BJ (cell line): ENCODE measurements at regions not wholly inside any gene's neighbourhood (a gene's known extent, or its start where the extent isn't known, plus 50 kb on each side); places are given as distances from the start of the nearest gene placed in this dataset.

Experiments
- CTCF ChIA-PET: fragments of 350-600 bp; formaldehyde crosslinking; extraction: SDS; loops from one replicate; lab custom pipeline; 2021; ENCODE audit warnings: antibody characterized with exemption, inconsistent platforms; lab: Yijun Ruan, JAX
- POLR2A ChIA-PET: fragments of 300-600 bp; sonication (Branson Sonifier 250); formaldehyde crosslinking; extraction: SDS; loops from one replicate; lab custom pipeline; 2021; ENCODE audit warnings: antibody characterized with exemption; lab: Charles Lee
- DNase-seq: peaks from one replicate; pipeline ENCODE4 v3.0.0-alpha.2; 2011; ENCODE audit warnings: low read depth
- H3K27me3 ChIP-seq: 2 replicates; pipeline ENCODE4 v1.6.0; 2011; ENCODE audit warnings: low read length; ENCODE audit not compliant: control insufficient read depth, insufficient read depth
- H3K36me3 ChIP-seq: 2 replicates; pipeline ENCODE4 v1.5.1; 2011; ENCODE audit warnings: low read length; ENCODE audit not compliant: control insufficient read depth, insufficient read depth
- H3K4me3 ChIP-seq: 2 replicates; pipeline ENCODE4 v1.5.1; 2011; ENCODE audit warnings: low read depth, mild to moderate bottlenecking, control low read depth, low read length
- CTCF ChIP-seq: IDR thresholded peaks from 2 replicates; pipeline ENCODE4 v1.5.1; 2011; ENCODE audit warnings: low read depth, mild to moderate bottlenecking, control low read depth, inconsistent platforms, low read length, moderate library complexity; ENCODE audit not compliant: insufficient read depth

DNA sequence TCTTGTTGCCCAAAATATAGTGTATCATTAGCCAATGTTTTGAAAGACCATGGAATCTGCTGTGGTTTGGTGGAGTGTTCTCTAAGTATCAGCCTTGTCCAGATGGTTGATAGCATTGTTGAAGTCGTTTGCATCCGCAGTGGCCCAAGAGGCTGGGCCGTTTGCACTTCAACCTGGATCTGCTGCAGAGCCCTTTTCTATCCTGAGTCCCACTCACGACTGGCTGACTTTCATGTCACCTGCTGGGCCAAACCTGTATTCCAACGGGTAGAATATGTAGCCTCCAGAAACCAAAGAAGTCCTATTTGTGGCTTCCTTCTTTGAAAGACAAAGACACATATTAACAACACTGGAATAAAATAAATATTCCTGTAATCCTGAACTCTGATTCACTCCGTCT, 1154.1 kb downstream of the RPIA start:
- H3K36me3 ChIP-seq = no peaks in the 10 kb centered on the region
- ChIA-PET POLR2A (no interaction called here), CTCF (no interaction called here)
- no peak for TF ChIP-seq CTCF
- no peak overlapping the region for H3K4me3 ChIP-seq
- no peaks in the 10 kb centered on the region for H3K27me3 ChIP-seq
- DNase-seq = no peak

DNA sequence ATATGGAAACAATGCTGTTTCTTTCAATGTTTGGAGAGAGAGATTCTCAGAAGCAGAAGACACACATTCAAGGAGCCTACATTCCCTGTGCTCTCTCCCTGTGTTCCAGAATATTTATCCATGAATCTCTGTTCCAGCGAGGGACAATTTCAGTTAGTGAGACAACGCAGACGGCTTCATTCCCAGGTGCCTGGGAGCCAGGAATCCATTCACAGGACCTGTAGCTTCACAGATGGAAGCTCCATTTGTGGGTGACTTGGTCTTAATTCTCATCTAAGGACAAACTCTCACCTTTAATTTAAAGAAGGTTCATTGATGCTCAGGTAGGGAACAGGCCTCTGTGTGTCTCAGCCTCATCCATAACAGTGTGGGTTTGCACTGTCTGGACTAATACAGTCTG, 1156.6 kb downstream of the RPIA start:
- H3K4me3 ChIP-seq = no peak overlapping the region
- no peak for DNase-seq
- POLR2A ChIA-PET = no interaction called here
- no peak for TF ChIP-seq CTCF
- CTCF ChIA-PET = no interaction called here
- H3K27me3 ChIP-seq = no peaks in the 10 kb centered on the region
- H3K36me3 ChIP-seq = no peaks in the 10 kb centered on the region

- no peak overlapping the region for H3K4me3 ChIP-seq
- POLR2A ChIA-PET = no interaction called here
- CTCF ChIA-PET = no interaction called here
- DNase-seq = no peak
- H3K36me3 ChIP-seq = no peaks in the 10 kb centered on the region
- no peak for TF ChIP-seq CTCF
- no peaks in the 10 kb centered on the region for H3K27me3 ChIP-seq
Measured at GRCh38 chr2:89848763-89849368, 1157.4 kb downstream of the RPIA start.

DNA sequence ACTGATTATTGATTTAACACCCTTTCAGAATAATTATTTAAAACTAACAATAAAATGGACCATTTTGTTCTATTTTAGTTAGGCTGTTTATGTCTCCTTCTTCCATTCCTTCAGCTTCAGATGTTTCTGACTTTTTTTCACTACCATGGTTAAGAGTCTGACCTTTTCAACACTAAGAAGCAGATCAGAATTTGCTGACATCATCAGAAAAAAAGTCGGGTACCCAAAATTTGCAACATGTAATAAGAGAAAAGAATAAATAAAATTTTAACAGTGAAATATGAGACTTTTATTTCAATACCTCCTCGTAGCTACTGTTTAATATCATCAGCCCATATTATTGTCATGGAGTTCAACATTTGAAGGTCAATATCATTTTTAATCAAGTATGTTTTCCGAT, 1158.3 kb downstream of the RPIA start:
- no peak overlapping the region for H3K4me3 ChIP-seq
- POLR2A ChIA-PET = no interaction called here
- no peaks in the 10 kb centered on the region for H3K36me3 ChIP-seq
- no peak for TF ChIP-seq CTCF
- CTCF ChIA-PET = interaction anchor here (0.6 kb wide), 1 partner anchor 88 kb away, joined by 3 read pairs; no protein-coding TSS in a partner anchor
- H3K27me3 ChIP-seq = no peaks in the 10 kb centered on the region
- DNase-seq = no peak

- Histone ChIP-seq H3K27me3 (no peaks in the 10 kb centered on the region), H3K36me3 (no peaks in the 10 kb centered on the region), H3K4me3 (no peak overlapping the region)
- no peak for TF ChIP-seq CTCF
- ChIA-PET POLR2A (no interaction called here), CTCF (no interaction called here)
- no peak for DNase-seq
Measured at GRCh38 chr2:89850481-89850880, 1159.0 kb downstream of the RPIA start.
